Mesendoderm (in vitro differentiated cells): ENCODE measurements at regions not wholly inside any gene's neighbourhood (a gene's known extent, or its start where the extent isn't known, plus 50 kb on each side); places are given as distances from the start of the nearest gene placed in this dataset.
A peak's percentile ranks its signal among the peaks of the same experiment; 100 is the strongest.

Experiments used
- DNase-seq: peaks from one replicate; pipeline ENCODE4 v3.0.0; 2013
- H2AK5ac ChIP-seq: 2 replicates; pipeline ENCODE4 v1.6.1; 2013; ENCODE audit warnings: low read length, inconsistent platforms
- H2BK120ac ChIP-seq: 2 replicates; pipeline ENCODE4 v1.6.1; 2013; ENCODE audit warnings: low read depth, mild to moderate bottlenecking, low read length, moderate library complexity, mixed read lengths
- H2BK15ac ChIP-seq: replicated peaks from 2 replicates; pipeline ENCODE4 v1.6.1; 2013; ENCODE audit warnings: low read depth, mild to moderate bottlenecking, moderate library complexity
- H2BK5ac ChIP-seq: 2 replicates; pipeline ENCODE4 v1.6.1; 2013; ENCODE audit warnings: low read length, inconsistent platforms
- H3K18ac ChIP-seq: 2 replicates; pipeline ENCODE4 v1.6.1; 2013; ENCODE audit warnings: mild to moderate bottlenecking, low read length, mixed read lengths
- H3K23ac ChIP-seq: one replicate; pipeline ENCODE4 v1.6.1; 2013; ENCODE audit warnings: low read length
- H3K27ac ChIP-seq: 2 replicates; pipeline ENCODE4 v1.5.1; 2013; ENCODE audit warnings: low read depth, mild to moderate bottlenecking, inconsistent platforms, low read length, moderate library complexity
- H3K27me3 ChIP-seq: 2 replicates; pipeline ENCODE4 v1.6.1; 2013; ENCODE audit warnings: low read length, control low read depth, mild to moderate bottlenecking, inconsistent platforms; ENCODE audit not compliant: insufficient read depth, poor library complexity
- H3K36me3 ChIP-seq: 2 replicates; pipeline ENCODE4 v1.6.1; 2013; ENCODE audit warnings: low read length, inconsistent platforms; ENCODE audit not compliant: control insufficient read depth, insufficient read depth
- H3K4ac ChIP-seq: one replicate; pipeline ENCODE4 v1.6.1; 2013; ENCODE audit warnings: low read depth, mild to moderate bottlenecking, low read length, moderate library complexity
- H3K4me1 ChIP-seq: 2 replicates; pipeline ENCODE4 v1.6.1; 2013; ENCODE audit warnings: low read depth, low read length, inconsistent platforms; ENCODE audit not compliant: control insufficient read depth
- H3K4me2 ChIP-seq: 2 replicates; pipeline ENCODE4 v1.6.1; 2013; ENCODE audit warnings: low read length
- H3K4me3 ChIP-seq: 2 replicates; pipeline ENCODE4 v1.5.1; 2013; ENCODE audit warnings: mild to moderate bottlenecking, low read length
- H3K56ac ChIP-seq: one replicate; pipeline ENCODE4 v1.6.1; 2013; ENCODE audit warnings: low read length
- H3K79me1 ChIP-seq: 2 replicates; pipeline ENCODE4 v1.6.1; 2013; ENCODE audit warnings: low read length, inconsistent platforms
- H3K79me2 ChIP-seq: 2 replicates; pipeline ENCODE4 v1.6.1; 2013; ENCODE audit warnings: mild to moderate bottlenecking, low read length; ENCODE audit not compliant: control insufficient read depth, insufficient read depth
- H3K9ac ChIP-seq: 2 replicates; pipeline ENCODE4 v1.6.1; 2013; ENCODE audit warnings: low read length, inconsistent platforms
- H4K5ac ChIP-seq: one replicate; pipeline ENCODE4 v1.6.1; 2013; ENCODE audit warnings: low read length
- H4K8ac ChIP-seq: one replicate; pipeline ENCODE4 v1.6.1; 2013; ENCODE audit warnings: low read depth, mild to moderate bottlenecking, control low read depth, low read length, moderate library complexity
- WGBS: extraction: QIAGEN DNeasy Blood & Tissue Kit; methylation state at CpG from one replicate; pipeline ENCODE4 v1.1.7; 2013; ENCODE audit warnings: low lambda C conversion rate, missing lambda C conversion rate; ENCODE audit not compliant: insufficient coverage; ENCODE audit errors: extremely low coverage; 5-methylcytosine and 5-hydroxymethylcytosine counted together

GRCh38 chr18:2274613-2275012 is 296.7 kb downstream of the METTL4 start:
- no peak overlapping the region for H3K4ac ChIP-seq
- H3K4me3 ChIP-seq, result no peak overlapping the region
- H4K5ac ChIP-seq, result no peak overlapping the region
- H3K27me3 ChIP-seq, result no peaks in the 10 kb centered on the region
- no peaks in the 10 kb centered on the region for H3K36me3 ChIP-seq
- no peak overlapping the region for H2BK5ac ChIP-seq
- no peak overlapping the region for H3K27ac ChIP-seq
- no peak overlapping the region for H2BK15ac ChIP-seq
- no peaks in the 10 kb centered on the region for H3K79me2 ChIP-seq
- no peak overlapping the region for H2AK5ac ChIP-seq
- WGBS, result no CpG with 5 or more reads among the region's 2 CpGs
- H2BK120ac ChIP-seq, result no peak overlapping the region
- no peak overlapping the region for H3K9ac ChIP-seq
- H3K23ac ChIP-seq, result no peak overlapping the region
- H3K79me1 ChIP-seq, result no peaks in the 10 kb centered on the region
- no peak overlapping the region for H4K8ac ChIP-seq
- no peak overlapping the region for H3K4me2 ChIP-seq
- no peaks in the 10 kb centered on the region for H3K4me1 ChIP-seq
- H3K18ac ChIP-seq, result no peak overlapping the region
- no peak overlapping the region for H3K56ac ChIP-seq
- DNase-seq, result no peak

DNA sequence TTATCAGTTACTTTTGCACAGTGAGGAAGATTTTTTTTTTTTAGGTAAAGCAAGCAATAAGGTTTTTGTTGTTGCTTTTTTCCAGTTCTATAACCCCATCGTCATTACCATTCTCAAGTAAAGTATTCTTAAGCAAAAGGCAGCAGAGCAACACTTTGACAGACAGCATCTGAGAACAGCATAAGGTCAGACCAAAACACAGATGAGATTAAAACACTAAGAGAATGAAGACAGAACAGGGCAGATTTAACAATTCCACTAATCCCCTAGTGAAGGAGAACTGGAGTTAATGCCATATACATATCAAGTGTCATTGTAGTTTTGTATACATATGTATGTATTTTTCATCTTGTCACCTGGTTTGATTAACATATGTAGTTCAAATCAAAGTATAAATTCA is 290.2 kb downstream of the METTL4 start:
- Histone ChIP-seq H2BK5ac (no peak overlapping the region), H3K36me3 (no peaks in the 10 kb centered on the region), H3K79me2 (no peaks in the 10 kb centered on the region), H3K27me3 (no peaks in the 10 kb centered on the region), H3K4ac (no peak overlapping the region), H3K18ac (no peak overlapping the region), H3K4me1 (no peaks in the 10 kb centered on the region), H3K23ac (no peak overlapping the region), H2AK5ac (no peak overlapping the region), H3K27ac (no peak overlapping the region), H2BK15ac (no peak overlapping the region), H4K5ac (no peak overlapping the region), H3K4me3 (no peak overlapping the region), H3K9ac (no peak overlapping the region), H4K8ac (no peak overlapping the region), H3K4me2 (no peak overlapping the region), H3K56ac (no peak overlapping the region), H3K79me1 (no peaks in the 10 kb centered on the region), H2BK120ac (no peak overlapping the region)
- no peak for DNase-seq
- no CpG with 5 or more reads among the region's 1 CpG for WGBS

DNA sequence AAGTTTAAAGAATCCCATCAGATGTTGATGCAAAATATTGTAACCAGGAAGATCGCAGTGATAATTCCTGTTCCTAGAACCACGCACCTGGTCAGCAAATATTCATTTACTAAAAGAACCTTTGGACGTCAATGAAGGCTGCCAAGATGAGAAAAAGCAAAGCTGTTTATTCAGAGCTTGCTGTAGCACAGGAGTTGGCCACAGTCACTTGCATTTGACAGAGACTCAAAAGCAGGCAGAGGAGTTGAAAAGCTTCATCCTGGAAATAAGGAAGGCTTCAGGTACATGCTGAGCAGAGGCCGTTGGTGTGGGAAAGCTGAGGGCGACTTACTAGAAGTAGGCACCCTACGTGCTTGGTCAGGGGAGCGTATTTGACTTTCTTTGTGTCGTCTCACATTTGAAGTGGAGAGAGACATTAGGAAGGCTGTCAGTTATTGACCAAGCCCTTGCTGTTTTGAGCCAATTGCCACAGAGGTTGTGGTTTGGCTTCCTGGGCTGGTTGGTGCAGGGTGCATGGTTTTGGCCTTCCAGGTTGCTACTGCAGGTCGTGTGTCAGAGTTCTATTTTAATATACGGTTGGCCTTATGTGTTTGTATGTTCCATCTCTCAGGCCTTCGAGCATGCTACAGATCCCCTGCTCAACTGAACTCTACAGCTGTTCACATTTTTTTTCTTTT is 289.6 kb downstream of the METTL4 start:
- H3K18ac ChIP-seq, result no peak overlapping the region
- no peaks in the 10 kb centered on the region for H3K79me2 ChIP-seq
- no peak overlapping the region for H3K9ac ChIP-seq
- no peak overlapping the region for H2BK120ac ChIP-seq
- H2BK15ac ChIP-seq, result no peak overlapping the region
- no peak overlapping the region for H3K4me2 ChIP-seq
- WGBS, result no CpG with 5 or more reads among the region's 11 CpGs
- no peaks in the 10 kb centered on the region for H3K36me3 ChIP-seq
- no peak for DNase-seq
- H3K4me1 ChIP-seq, result no peaks in the 10 kb centered on the region
- H3K4ac ChIP-seq, result no peak overlapping the region
- no peak overlapping the region for H3K56ac ChIP-seq
- no peak overlapping the region for H2AK5ac ChIP-seq
- H2BK5ac ChIP-seq, result no peak overlapping the region
- H3K4me3 ChIP-seq, result no peak overlapping the region
- no peak overlapping the region for H3K23ac ChIP-seq
- no peaks in the 10 kb centered on the region for H3K79me1 ChIP-seq
- no peak overlapping the region for H4K5ac ChIP-seq
- H3K27me3 ChIP-seq, result no peaks in the 10 kb centered on the region
- H4K8ac ChIP-seq, result no peak overlapping the region
- H3K27ac ChIP-seq, result no peak overlapping the region

- H3K27ac ChIP-seq, result no peak overlapping the region
- H2BK15ac ChIP-seq, result no peak overlapping the region
- no peaks in the 10 kb centered on the region for H3K36me3 ChIP-seq
- H3K79me2 ChIP-seq, result no peaks in the 10 kb centered on the region
- H3K4ac ChIP-seq, result no peak overlapping the region
- no peaks in the 10 kb centered on the region for H3K27me3 ChIP-seq
- WGBS, result no CpG with 5 or more reads among the region's 7 CpGs
- no peak overlapping the region for H3K4me3 ChIP-seq
- H3K4me2 ChIP-seq, result no peak overlapping the region
- H2BK5ac ChIP-seq, result no peak overlapping the region
- no peak overlapping the region for H2BK120ac ChIP-seq
- no peak overlapping the region for H4K8ac ChIP-seq
- no peak overlapping the region for H3K56ac ChIP-seq
- H3K23ac ChIP-seq, result no peak overlapping the region
- DNase-seq, result peak; percentile 32
- no peak overlapping the region for H2AK5ac ChIP-seq
- no peak overlapping the region for H3K18ac ChIP-seq
- H3K4me1 ChIP-seq, result no peaks in the 10 kb centered on the region
- H3K79me1 ChIP-seq, result no peaks in the 10 kb centered on the region
- no peak overlapping the region for H4K5ac ChIP-seq
- H3K9ac ChIP-seq, result no peak overlapping the region
These were observed 278.0 kb downstream of the METTL4 start for GRCh38 chr18:2293109-2293839.

DNA sequence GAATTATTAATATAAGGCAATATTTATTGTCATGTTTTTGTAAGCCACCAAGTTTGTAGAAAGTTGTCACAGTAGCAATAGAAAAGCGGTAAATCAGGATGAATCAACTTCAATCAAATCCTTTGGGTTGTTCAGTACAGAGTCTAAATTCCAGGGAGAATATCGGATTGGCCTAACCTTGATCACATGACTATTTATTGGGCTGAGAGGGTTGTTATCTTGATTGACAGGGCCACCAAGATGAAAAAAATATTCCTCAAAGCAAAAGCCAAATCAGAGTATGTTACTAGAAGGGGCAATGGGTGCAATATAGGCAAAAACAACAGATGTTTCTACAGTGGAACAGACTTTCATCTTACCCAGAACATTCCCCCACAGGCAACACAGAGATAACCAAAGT is 270.0 kb downstream of the METTL4 start:
- H3K23ac ChIP-seq, result no peak overlapping the region
- no peaks in the 10 kb centered on the region for H3K27me3 ChIP-seq
- no peak for DNase-seq
- H3K79me2 ChIP-seq, result no peaks in the 10 kb centered on the region
- H3K18ac ChIP-seq, result no peak overlapping the region
- H3K36me3 ChIP-seq, result no peaks in the 10 kb centered on the region
- H3K4me3 ChIP-seq, result no peak overlapping the region
- H2BK5ac ChIP-seq, result no peak overlapping the region
- no peak overlapping the region for H3K9ac ChIP-seq
- H2BK15ac ChIP-seq, result no peak overlapping the region
- H3K56ac ChIP-seq, result no peak overlapping the region
- no peaks in the 10 kb centered on the region for H3K79me1 ChIP-seq
- no peak overlapping the region for H3K27ac ChIP-seq
- no peak overlapping the region for H4K5ac ChIP-seq
- no peak overlapping the region for H4K8ac ChIP-seq
- no peak overlapping the region for H2BK120ac ChIP-seq
- WGBS, result no CpG with 5 or more reads among the region's 2 CpGs
- no peak overlapping the region for H3K4ac ChIP-seq
- no peak overlapping the region for H2AK5ac ChIP-seq
- H3K4me2 ChIP-seq, result no peak overlapping the region
- H3K4me1 ChIP-seq, result no peaks in the 10 kb centered on the region
